GM12864 (cell line): ENCODE measurements at regions not wholly inside any gene's neighbourhood (a gene's known extent, or its start where the extent isn't known, plus 50 kb on each side); places are given as distances from the start of the nearest gene placed in this dataset.

Experiments used
- DNase-seq: peaks from one replicate; pipeline ENCODE4 v3.0.0-alpha.2; 2011; ENCODE audit warnings: low read depth
- H3K4me3 ChIP-seq: 2 replicates; pipeline ENCODE4 v1.5.1; 2011; ENCODE audit warnings: mild to moderate bottlenecking, low read depth, low read length, control low read depth
- CTCF ChIP-seq: IDR thresholded peaks from 2 replicates; pipeline ENCODE4 v1.5.1; 2011; ENCODE audit warnings: low read depth, mild to moderate bottlenecking, moderate library complexity, low read length, control low read depth, inconsistent platforms; ENCODE audit errors: missing control alignments

- no peak for DNase-seq
- no peak overlapping the region for H3K4me3 ChIP-seq
- TF ChIP-seq CTCF: no peak
These were observed 71.0 kb downstream of the RPL22L1 start for GRCh38 chr3:170799009-170799408.

- H3K4me3 ChIP-seq: no peak overlapping the region
- no peak for DNase-seq
- TF ChIP-seq CTCF: no peak
These were observed 72.3 kb downstream of the RPL22L1 start for GRCh38 chr3:170797685-170798084.

- TF ChIP-seq CTCF: no peak
- no peak for DNase-seq
- no peak overlapping the region for H3K4me3 ChIP-seq
These were observed 77.5 kb downstream of the RPL22L1 start for GRCh38 chr3:170792471-170792870.

GRCh38 chr3:170790647-170791046 is 79.3 kb downstream of the RPL22L1 start:
- DNase-seq: no peak
- no peak overlapping the region for H3K4me3 ChIP-seq
- TF ChIP-seq CTCF: no peak

- no peak overlapping the region for H3K4me3 ChIP-seq
- DNase-seq: no peak
- no peak for TF ChIP-seq CTCF
These were observed 82.5 kb downstream of the RPL22L1 start for GRCh38 chr3:170787464-170787863.

GRCh38 chr3:170785454-170785853 is 84.5 kb downstream of the RPL22L1 start:
- no peak overlapping the region for H3K4me3 ChIP-seq
- TF ChIP-seq CTCF: no peak
- no peak for DNase-seq

GRCh38 chr3:170784406-170784805 is 85.6 kb downstream of the RPL22L1 start:
- H3K4me3 ChIP-seq: no peak overlapping the region
- DNase-seq: no peak
- TF ChIP-seq CTCF: no peak
